PC-9 (cell line): ENCODE measurements at regions not wholly inside any gene's neighbourhood (a gene's known extent, or its start where the extent isn't known, plus 50 kb on each side); places are given as distances from the start of the nearest gene placed in this dataset.

Experiments used
- BruUV-seq: library from RNA; stranded (reverse); fragments of 400-500 nt; replicated peaks from 2 replicates; lab custom pipeline; 2021; lab: Mats Ljungman, UMichigan
- CTCF ChIA-PET: fragments of 300-600 bp; sonication (Branson Sonifier 250); formaldehyde crosslinking; loops from one replicate; lab custom pipeline; 2022; ENCODE audit warnings: antibody characterized with exemption; lab: Charles Lee
- POLR2A ChIA-PET: fragments of 300-600 bp; sonication (Branson Sonifier 250); formaldehyde crosslinking; loops from one replicate; lab custom pipeline; 2022; ENCODE audit warnings: antibody characterized with exemption; ENCODE audit not compliant: unreplicated experiment; lab: Charles Lee
- DNase-seq, 2 experiments: peaks; one replicate each; pipeline versions ENCODE4 v3.0.0 to v3.0.0-alpha.2; 2015 to 2022; ENCODE audit warnings: mixed read lengths in 1 of 2
- H2AFZ ChIP-seq: fragments of 200-600 bp; sonication (generic); 2 replicates; pipeline ENCODE4 v1.8.1; 2017; ENCODE audit warnings: antibody characterized with exemption
- H3F3A ChIP-seq: fragments of 200-600 bp; sonication (generic); 2 replicates; pipeline ENCODE4 v1.8.1; 2017; ENCODE audit warnings: antibody characterized with exemption, mild to moderate bottlenecking, low read depth; ENCODE audit not compliant: insufficient read depth
- H3K27ac ChIP-seq: fragments of 200-600 bp; sonication (generic); 2 replicates; pipeline ENCODE4 v1.6.1; 2016; ENCODE audit warnings: mixed run types
- H3K27me3 ChIP-seq: fragments of 200-600 bp; sonication (generic); 2 replicates; pipeline ENCODE4 v1.6.1; 2016; ENCODE audit warnings: low read depth, mixed run types; ENCODE audit not compliant: insufficient read depth
- H3K36me3 ChIP-seq: fragments of 200-600 bp; sonication (generic); 2 replicates; pipeline ENCODE4 v1.6.1; 2016; ENCODE audit warnings: low read depth, mixed run types
- H3K4me1 ChIP-seq: fragments of 200-600 bp; sonication (generic); replicated peaks from 2 replicates; pipeline ENCODE4 v1.6.1; 2016; ENCODE audit warnings: mixed run types; ENCODE audit not compliant: insufficient read depth
- H3K4me2 ChIP-seq: fragments of 200-600 bp; sonication (generic); 2 replicates; pipeline ENCODE4 v1.6.1; 2017; ENCODE audit warnings: mixed run types
- H3K4me3 ChIP-seq: fragments of 200-600 bp; sonication (generic); 2 replicates; pipeline ENCODE4 v1.6.1; 2016; ENCODE audit warnings: mixed run types
- H3K79me2 ChIP-seq: fragments of 200-600 bp; sonication (generic); 2 replicates; pipeline ENCODE4 v1.6.1; 2017; ENCODE audit warnings: low read depth, mixed run types
- H3K9me2 ChIP-seq: fragments of 200-600 bp; sonication (generic); 2 replicates; pipeline ENCODE4 v1.8.1; 2017; ENCODE audit warnings: mild to moderate bottlenecking; ENCODE audit not compliant: insufficient read depth
- H3K9me3 ChIP-seq: fragments of 200-600 bp; sonication (generic); 2 replicates; pipeline ENCODE4 v1.8.1; 2016; ENCODE audit warnings: low read depth; ENCODE audit not compliant: insufficient read depth
- H4K20me1 ChIP-seq: fragments of 200-600 bp; sonication (generic); 2 replicates; pipeline ENCODE4 v1.8.1; 2017; ENCODE audit not compliant: insufficient read depth
- CTCF ChIP-seq: fragments of 200-600 bp; sonication (generic); conservative IDR thresholded peaks from 2 replicates; pipeline ENCODE4 v1.6.1; 2017; ENCODE audit warnings: mixed run types, antibody characterized with exemption, mild to moderate bottlenecking, moderate library complexity
- EZH2 ChIP-seq: fragments of 200-600 bp; sonication (generic); IDR thresholded peaks from 2 replicates; pipeline ENCODE4 v1.8.0; 2017; ENCODE audit warnings: antibody characterized with exemption, low read depth
- intact Hi-C: fragments of 100-400 bp; cut with micrococcal nuclease; formaldehyde crosslinking; loops from one replicate; pipeline ENCODE4 v1.10.0; 2022; ENCODE audit not compliant: unreplicated experiment

- Histone ChIP-seq H3K4me2 (no peak overlapping the region), H3K4me3 (no peak overlapping the region), H3K79me2 (no peaks in the 10 kb centered on the region), H3K27ac (no peak overlapping the region), H4K20me1 (no peaks in the 10 kb centered on the region), H3K36me3 (no peaks in the 10 kb centered on the region), H3K4me1 (no peaks in the 10 kb centered on the region), H3K9me2 (no peaks in the 10 kb centered on the region), H2AFZ (no peak overlapping the region), H3K9me3 (no peaks in the 10 kb centered on the region), H3K27me3 (no peaks in the 10 kb centered on the region), H3F3A (no peaks in the 10 kb centered on the region)
- TF ChIP-seq CTCF (no peak), EZH2 (no peak)
- no peak for DNase-seq
- intact Hi-C loops = no loop called here
- CTCF ChIA-PET = no interaction called here
- BruUV-seq = no TSS peak
- POLR2A ChIA-PET = no interaction called here
Measured at GRCh38 chr3:147924755-147925154, 515.6 kb downstream of the ZIC1 start.

- POLR2A ChIA-PET = no interaction called here
- Histone ChIP-seq H3K4me2 (no peak overlapping the region), H4K20me1 (no peaks in the 10 kb centered on the region), H3K27ac (no peak overlapping the region), H3F3A (no peaks in the 10 kb centered on the region), H3K9me3 (no peaks in the 10 kb centered on the region), H3K27me3 (no peaks in the 10 kb centered on the region), H3K36me3 (no peaks in the 10 kb centered on the region), H3K4me3 (no peak overlapping the region), H3K79me2 (no peaks in the 10 kb centered on the region), H2AFZ (no peak overlapping the region), H3K4me1 (no peaks in the 10 kb centered on the region), H3K9me2 (no peaks in the 10 kb centered on the region)
- BruUV-seq = no TSS peak
- CTCF ChIA-PET = no interaction called here
- no peak for DNase-seq
- intact Hi-C loops = no loop called here
- TF ChIP-seq EZH2 (no peak), CTCF (no peak)
Measured at GRCh38 chr3:147925272-147925671, 516.1 kb downstream of the ZIC1 start.

GRCh38 chr3:147930232-147930807, 521.2 kb downstream of the ZIC1 start:
- Histone ChIP-seq H3K4me2 (no peak overlapping the region), H3K9me2 (no peaks in the 10 kb centered on the region), H4K20me1 (no peaks in the 10 kb centered on the region), H3K4me3 (no peak overlapping the region), H3K36me3 (no peaks in the 10 kb centered on the region), H3K27me3 (no peaks in the 10 kb centered on the region), H3K79me2 (no peaks in the 10 kb centered on the region), H3F3A (no peaks in the 10 kb centered on the region), H3K27ac (no peak overlapping the region), H2AFZ (no peak overlapping the region), H3K4me1 (no peaks in the 10 kb centered on the region), H3K9me3 (no peaks in the 10 kb centered on the region)
- intact Hi-C loops = no loop called here
- ChIA-PET CTCF (no interaction called here), POLR2A (no interaction called here)
- BruUV-seq = no TSS peak
- TF ChIP-seq EZH2 (no peak), CTCF (no peak)
- DNase-seq = no peak
